Adrenal gland (tissue), 9 donors: ENCODE measurements at regions not wholly inside any gene's neighbourhood (a gene's known extent, or its start where the extent isn't known, plus 50 kb on each side); places are given as distances from the start of the nearest gene placed in this dataset.

Source experiments
- DNase-seq, 7 donors: peaks; one replicate each; pipeline ENCODE4 v3.0.0-alpha.2; 2019 to 2020
- H3K27ac ChIP-seq, 5 donors: fragments of 200-600 bp; sonication (generic) in 4 of 5; 1 replicate in 3 of 5; 2 replicates in 2 of 5; pipeline versions ENCODE4 v1.5.1 to v1.8.0; 2016 to 2020; ENCODE audit warnings: mild to moderate bottlenecking in 1 of 5
- H3K27me3 ChIP-seq: fragments of 200-600 bp; 2 replicates; pipeline ENCODE4 v1.8.0; 2021
- H3K36me3 ChIP-seq, 2 donors: fragments of 200-600 bp; replicated peaks in 1 of 2; 1 replicate in 1 of 2; 2 replicates in 1 of 2; pipeline versions ENCODE4 v1.5.1 to v1.8.0; 2018 to 2022
- H3K4me1 ChIP-seq, 2 donors: fragments of 200-600 bp; replicated peaks in 1 of 2; 1 replicate in 1 of 2; 2 replicates in 1 of 2; pipeline versions ENCODE4 v1.5.1 to v1.8.0; 2018 to 2021
- H3K4me3 ChIP-seq, 4 donors: fragments of 200-600 bp; sonication (generic) in 3 of 4; one replicate each; pipeline ENCODE4 v1.5.1; 2016 to 2018
- H3K9me3 ChIP-seq, 3 donors: fragments of 200-600 bp; sonication (generic) in 1 of 3; replicated peaks in 1 of 3; 1 replicate in 2 of 3; 2 replicates in 1 of 3; pipeline versions ENCODE4 v1.5.1 to v1.8.0; 2016 to 2021
- CTCF ChIP-seq, 6 experiments: fragments of 450-650 bp in 4 of 6; fragments of 200-600 bp in 2 of 6; sonication (generic) in 1 of 6; IDR thresholded peaks; 1 replicate in 5 of 6; 2 replicates in 1 of 6; pipeline versions ENCODE4 v1.5.1 to v1.8.0; 2016 to 2021; ENCODE audit warnings: antibody characterized with exemption in 6 of 6, mild to moderate bottlenecking in 2 of 6, moderate library complexity in 1 of 6
- POLR2A ChIP-seq, 2 donors: fragments of 450-650 bp; IDR thresholded peaks; one replicate each; pipeline ENCODE4 v1.6.1; 2017; ENCODE audit warnings: antibody characterized with exemption in 2 of 2, mild to moderate bottlenecking in 2 of 2, moderate library complexity in 1 of 2
- WGBS, 4 donors: extraction: QIAGEN DNeasy Blood & Tissue Kit in 2 of 4; methylation state at CpG; one replicate each; pipeline versions ENCODE4 v1.1.5 to v1.1.7; 2013 to 2017; 5-methylcytosine and 5-hydroxymethylcytosine counted together
- intact Hi-C, 2 donors: fragments of 100-400 bp; cut with DNase I; formaldehyde crosslinking; loops; one replicate each; pipeline versions ENCODE4 v1.14.1 to v1.15.0; 2022 to 2023
- donor health status: healthy with polysubstance abuse.
- donor health status: Bipolar disorder and iron deficiency.
- donor health status: DM: yes; HTN: yes; CAD: no.
- donor health status: DM: no; HTN: no; CAD: no.
- donor health status: DM: no; HTN: no; CAD: no.

GRCh38 chr5:153321478-153321877, 169.0 kb upstream of the GRIA1 start:
- DNase-seq = no peak
- Histone ChIP-seq H3K36me3 (no peaks in the 10 kb centered on the region), H3K27ac (no peak overlapping the region), H3K4me3 (no peak overlapping the region), H3K27me3 (no peaks in the 10 kb centered on the region), H3K4me1 (no peaks in the 10 kb centered on the region), H3K9me3 (no peaks in the 10 kb centered on the region)
- intact Hi-C loops = no loop called here
- TF ChIP-seq CTCF (IDR thresholded peaks at IDR 0.05) (no peak), POLR2A (IDR thresholded peaks at IDR 0.05) (no peak)
- 45 to 79% (median 68%) methylated on average over 1 of the region's 1 CpG for WGBS, 4 donors

- TF ChIP-seq CTCF (IDR thresholded peaks at IDR 0.05) = no peak
- no peak for TF ChIP-seq POLR2A (IDR thresholded peaks at IDR 0.05)
- intact Hi-C loops = no loop called here
- Histone ChIP-seq H3K4me1 (no peaks in the 10 kb centered on the region), H3K9me3 (no peaks in the 10 kb centered on the region), H3K4me3 (no peak overlapping the region), H3K36me3 (no peaks in the 10 kb centered on the region), H3K27me3 (no peaks in the 10 kb centered on the region), H3K27ac (no peak overlapping the region)
- 69 to 81% (median 75%) methylated on average over 3 of the region's 3 CpGs for WGBS, 4 donors
- DNase-seq = no peak
Measured at GRCh38 chr5:153340139-153340538, 150.3 kb upstream of the GRIA1 start.

- 65 to 84% (median 74%) methylated on average over 1 of the region's 1 CpG for WGBS, 4 donors
Measured at GRCh38 chr5:153340738-153341137, 149.7 kb upstream of the GRIA1 start.

GRCh38 chr5:153342487-153342886, 148.0 kb upstream of the GRIA1 start:
- Histone ChIP-seq H3K36me3 (no peaks in the 10 kb centered on the region), H3K27me3 (no peaks in the 10 kb centered on the region), H3K4me1 (no peaks in the 10 kb centered on the region), H3K4me3 (no peak overlapping the region), H3K27ac (no peak overlapping the region), H3K9me3 (no peaks in the 10 kb centered on the region)
- WGBS, 4 donors = 54 to 76% (median 67%) methylated on average over 1 of the region's 1 CpG
- TF ChIP-seq POLR2A (IDR thresholded peaks at IDR 0.05) (no peak), CTCF (IDR thresholded peaks at IDR 0.05) (no peak)
- intact Hi-C loops = no loop called here
- DNase-seq = no peak

More at GRCh38 chr5:153340738-153341137, 149.7 kb upstream of the GRIA1 start:
- H3K36me3 ChIP-seq = no peaks in the 10 kb centered on the region
- intact Hi-C loops = no loop called here
- no peaks in the 10 kb centered on the region for H3K9me3 ChIP-seq
- no peak overlapping the region for H3K27ac ChIP-seq
- TF ChIP-seq POLR2A (IDR thresholded peaks at IDR 0.05) (no peak), CTCF (IDR thresholded peaks at IDR 0.05) (no peak)
- no peak overlapping the region for H3K4me3 ChIP-seq
- DNase-seq = no peak
- no peaks in the 10 kb centered on the region for H3K27me3 ChIP-seq
- H3K4me1 ChIP-seq = no peaks in the 10 kb centered on the region
